Spleen (tissue), 11 donors: ENCODE measurements at regions not wholly inside any gene's neighbourhood (a gene's known extent, or its start where the extent isn't known, plus 50 kb on each side); places are given as distances from the start of the nearest gene placed in this dataset.

ENCODE experiments used
- DNase-seq: peaks from one replicate; pipeline ENCODE4 v3.0.0-alpha.2; 2020
- H3K27ac ChIP-seq, 8 donors: fragments of 200-600 bp; sonication (generic) in 7 of 8; 1 replicate in 4 of 8; 2 replicates in 4 of 8; pipeline versions ENCODE4 v1.5.0 to v1.8.0; 2016 to 2021; ENCODE audit warnings: inconsistent platforms in 4 of 8, mild to moderate bottlenecking in 4 of 8, moderate library complexity in 1 of 8
- H3K27me3 ChIP-seq, 7 donors: fragments of 200-600 bp; sonication (generic) in 6 of 7; replicated peaks in 1 of 7; 1 replicate in 4 of 7; 2 replicates in 3 of 7; pipeline versions ENCODE4 v1.5.0 to v1.8.0; 2016 to 2021; ENCODE audit warnings: inconsistent platforms in 3 of 7, mild to moderate bottlenecking in 1 of 7
- H3K36me3 ChIP-seq, 6 donors: fragments of 200-600 bp; sonication (generic) in 5 of 6; 1 replicate in 4 of 6; 2 replicates in 2 of 6; pipeline versions ENCODE4 v1.5.0 to v1.8.0; 2016 to 2021; ENCODE audit warnings: inconsistent platforms in 2 of 6
- H3K4me1 ChIP-seq, 6 donors: fragments of 200-600 bp; sonication (generic) in 5 of 6; 1 replicate in 3 of 6; 2 replicates in 3 of 6; pipeline versions ENCODE4 v1.5.0 to v1.8.0; 2016 to 2021; ENCODE audit warnings: inconsistent platforms in 3 of 6
- H3K4me3 ChIP-seq, 8 donors: fragments of 200-600 bp; sonication (generic) in 7 of 8; 1 replicate in 4 of 8; 2 replicates in 4 of 8; pipeline versions ENCODE4 v1.5.0 to v1.8.0; 2016 to 2021; ENCODE audit warnings: inconsistent platforms in 4 of 8, mild to moderate bottlenecking in 4 of 8, moderate library complexity in 2 of 8
- H3K9me3 ChIP-seq, 8 donors: fragments of 200-600 bp; sonication (generic) in 7 of 8; 1 replicate in 4 of 8; 2 replicates in 4 of 8; pipeline versions ENCODE4 v1.5.0 to v1.8.0; 2016 to 2021; ENCODE audit warnings: inconsistent platforms in 4 of 8
- CTCF ChIP-seq, 11 experiments: fragments of 200-600 bp in 7 of 11; fragments of 450-650 bp in 4 of 11; sonication (generic) in 4 of 11; IDR thresholded peaks in 8 of 11; conservative IDR thresholded peaks in 3 of 11; 1 replicate in 7 of 11; 2 replicates in 4 of 11; pipeline versions ENCODE4 v1.4.0 to v1.8.0; 2016 to 2021; ENCODE audit warnings: antibody characterized with exemption in 11 of 11, inconsistent platforms in 4 of 11, mild to moderate bottlenecking in 1 of 11
- POLR2A ChIP-seq, 3 donors: fragments of 450-650 bp; IDR thresholded peaks; one replicate each; pipeline ENCODE4 v1.5.1; 2017; ENCODE audit warnings: antibody characterized with exemption in 3 of 3, mild to moderate bottlenecking in 1 of 3
- POLR2AphosphoS5 ChIP-seq, 3 donors: sonication (generic); formaldehyde crosslinking; IDR thresholded peaks; one replicate each; pipeline ENCODE4 v1.5.1; 2017; ENCODE audit warnings: antibody characterized with exemption in 3 of 3
- WGBS, 5 donors: extraction: QIAGEN DNeasy Blood & Tissue Kit in 3 of 5; methylation state at CpG; one replicate each; pipeline versions ENCODE4 v1.1.5 to v1.1.7; 2013 to 2018; 5-methylcytosine and 5-hydroxymethylcytosine counted together
- intact Hi-C: fragments of 100-400 bp; cut with DNase I; formaldehyde crosslinking; loops from one replicate; pipeline ENCODE4 v1.15.0; 2023; ENCODE audit warnings: low total_unique reads
- donor health status: healthy with polysubstance abuse.
- donor health status: DM: no; HTN: no; CAD: no; lungs with moderate emphysema.
- donor health status: DM: no; HTN: no; CAD: no.
- donor health status: Bipolar disorder and iron deficiency.
- donor health status: healthy.
- donor health status: DM: no; HTN: no; CAD: no.
- donor health status: DM: yes; HTN: yes; CAD: no.

- Histone ChIP-seq H3K27me3 (no peaks in the 10 kb centered on the region), H3K27ac (no peak overlapping the region), H3K4me3 (no peak overlapping the region), H3K4me1 (no peaks in the 10 kb centered on the region), H3K36me3 (no peaks in the 10 kb centered on the region), H3K9me3 (peaks cover 0 to 6% (median 0%) of the 10 kb centered on the region in 8 donors)
- 71 to 83% (median 77%) methylated on average over 1 of the region's 1 CpG for WGBS, 5 donors
- intact Hi-C loops = no loop called here
- TF ChIP-seq POLR2A (IDR thresholded peaks at IDR 0.05) (no peak), POLR2AphosphoS5 (IDR thresholded peaks at IDR 0.05) (no peak), CTCF (IDR thresholded peaks at IDR 0.05 in 8 of 11, conservative IDR thresholded peaks at IDR 0.05 in 3 of 11) (no peak)
- DNase-seq = no peak
Measured at GRCh38 chr2:4356541-4356940, 653.2 kb downstream of the DCDC2C start.

GRCh38 chr2:4357121-4357520, 653.7 kb downstream of the DCDC2C start:
- Histone ChIP-seq H3K4me3 (no peak overlapping the region), H3K27ac (no peak overlapping the region), H3K9me3 (peaks cover 0 to 6% (median 0%) of the 10 kb centered on the region in 8 donors), H3K36me3 (no peaks in the 10 kb centered on the region), H3K27me3 (no peaks in the 10 kb centered on the region), H3K4me1 (no peaks in the 10 kb centered on the region)
- intact Hi-C loops = no loop called here
- DNase-seq = no peak
- WGBS, 5 donors = 69 to 82% (median 77%) methylated on average over 8 of the region's 8 CpGs
- no peak for TF ChIP-seq CTCF (IDR thresholded peaks at IDR 0.05 in 8 of 11, conservative IDR thresholded peaks at IDR 0.05 in 3 of 11)
- no peak for TF ChIP-seq POLR2A (IDR thresholded peaks at IDR 0.05)
- no peak for TF ChIP-seq POLR2AphosphoS5 (IDR thresholded peaks at IDR 0.05)

- no peaks in the 10 kb centered on the region for H3K4me1 ChIP-seq
- no peaks in the 10 kb centered on the region for H3K27me3 ChIP-seq
- H3K4me3 ChIP-seq = no peak overlapping the region
- DNase-seq = no peak
- no peak for TF ChIP-seq CTCF (IDR thresholded peaks at IDR 0.05 in 8 of 11, conservative IDR thresholded peaks at IDR 0.05 in 3 of 11)
- no peak for TF ChIP-seq POLR2AphosphoS5 (IDR thresholded peaks at IDR 0.05)
- no peak for TF ChIP-seq POLR2A (IDR thresholded peaks at IDR 0.05)
- H3K36me3 ChIP-seq = no peaks in the 10 kb centered on the region
- 75 to 93% (median 84%) methylated on average over 5 of the region's 5 CpGs for WGBS, 5 donors
- peaks cover 0 to 6% (median 0%) of the 10 kb centered on the region in 8 donors for H3K9me3 ChIP-seq
- H3K27ac ChIP-seq = no peak overlapping the region
- intact Hi-C loops = no loop called here
Measured at GRCh38 chr2:4358837-4359236, 655.5 kb downstream of the DCDC2C start.

GRCh38 chr2:4368907-4369306, 665.5 kb downstream of the DCDC2C start:
- intact Hi-C loops = no loop called here
- WGBS, 5 donors = 80 to 97% (median 94%) methylated on average over 1 to 4 of the region's 4 CpGs
- Histone ChIP-seq H3K27me3 (no peaks in the 10 kb centered on the region), H3K4me1 (no peaks in the 10 kb centered on the region), H3K27ac (no peak overlapping the region), H3K9me3 (peaks cover 0 to 56% (median 34%) of the 10 kb centered on the region in 8 donors), H3K4me3 (no peak overlapping the region), H3K36me3 (no peaks in the 10 kb centered on the region)
- TF ChIP-seq POLR2AphosphoS5 (IDR thresholded peaks at IDR 0.05) (no peak), POLR2A (IDR thresholded peaks at IDR 0.05) (no peak), CTCF (IDR thresholded peaks at IDR 0.05 in 8 of 11, conservative IDR thresholded peaks at IDR 0.05 in 3 of 11) (no peak)
- DNase-seq = no peak
